ENCODE measurements at regions not wholly inside any gene's neighbourhood (a gene's known extent, or its start where the extent isn't known, plus 50 kb on each side); places are given as distances from the start of the nearest gene placed in this dataset.

GRCh38 chr10:46216836-46217751 lies 69.7 kb upstream of the ANTXRL start (continued):
- TF ChIP-seq, protein P1, sequence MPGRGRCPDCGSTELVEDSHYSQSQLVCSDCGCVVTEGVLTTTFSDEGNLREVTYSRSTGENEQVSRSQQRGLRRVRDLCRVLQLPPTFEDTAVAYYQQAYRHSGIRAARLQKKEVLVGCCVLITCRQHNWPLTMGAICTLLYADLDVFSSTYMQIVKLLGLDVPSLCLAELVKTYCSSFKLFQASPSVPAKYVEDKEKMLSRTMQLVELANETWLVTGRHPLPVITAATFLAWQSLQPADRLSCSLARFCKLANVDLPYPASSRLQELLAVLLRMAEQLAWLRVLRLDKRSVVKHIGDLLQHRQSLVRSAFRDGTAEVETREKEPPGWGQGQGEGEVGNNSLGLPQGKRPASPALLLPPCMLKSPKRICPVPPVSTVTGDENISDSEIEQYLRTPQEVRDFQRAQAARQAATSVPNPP (IDR thresholded peaks at IDR 0.05; ENCODE audit: borderline replicate concordance, insufficient read depth, insufficient read length), result no peak
- peak; percentile 85 for TF ChIP-seq PHB2 (IDR thresholded peaks at IDR 0.05; ENCODE audit: low read depth)
- TF ChIP-seq, protein P2, sequence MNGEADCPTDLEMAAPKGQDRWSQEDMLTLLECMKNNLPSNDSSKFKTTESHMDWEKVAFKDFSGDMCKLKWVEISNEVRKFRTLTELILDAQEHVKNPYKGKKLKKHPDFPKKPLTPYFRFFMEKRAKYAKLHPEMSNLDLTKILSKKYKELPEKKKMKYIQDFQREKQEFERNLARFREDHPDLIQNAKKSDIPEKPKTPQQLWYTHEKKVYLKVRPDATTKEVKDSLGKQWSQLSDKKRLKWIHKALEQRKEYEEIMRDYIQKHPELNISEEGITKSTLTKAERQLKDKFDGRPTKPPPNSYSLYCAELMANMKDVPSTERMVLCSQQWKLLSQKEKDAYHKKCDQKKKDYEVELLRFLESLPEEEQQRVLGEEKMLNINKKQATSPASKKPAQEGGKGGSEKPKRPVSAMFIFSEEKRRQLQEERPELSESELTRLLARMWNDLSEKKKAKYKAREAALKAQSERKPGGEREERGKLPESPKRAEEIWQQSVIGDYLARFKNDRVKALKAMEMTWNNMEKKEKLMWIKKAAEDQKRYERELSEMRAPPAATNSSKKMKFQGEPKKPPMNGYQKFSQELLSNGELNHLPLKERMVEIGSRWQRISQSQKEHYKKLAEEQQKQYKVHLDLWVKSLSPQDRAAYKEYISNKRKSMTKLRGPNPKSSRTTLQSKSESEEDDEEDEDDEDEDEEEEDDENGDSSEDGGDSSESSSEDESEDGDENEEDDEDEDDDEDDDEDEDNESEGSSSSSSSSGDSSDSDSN (IDR thresholded peaks at IDR 0.05; ENCODE audit: borderline replicate concordance in 1 of 2, low read depth in 2 of 2, low read length in 2 of 2), result 0 out of 4 replicates have a peak, but pooled peaks of 1 of the 2 experiments have one; percentile 23
- peak; percentile 74; the same call in 1 of the 2 replicates for TF ChIP-seq ELF2 (CRISPR knock-in tag; IDR thresholded peaks at IDR 0.05)
- TF ChIP-seq TSC22D4 (tag; IDR thresholded peaks at IDR 0.05), result 0 out of 2 replicates have a peak, but pooled peaks have one; percentile 3
- no peak for TF ChIP-seq ZNF3 (CRISPR knock-in tag; IDR thresholded peaks at IDR 0.05)
- TF ChIP-seq SLC30A9 (CRISPR knock-in tag; IDR thresholded peaks at IDR 0.05), result no peak
- TF ChIP-seq ZNF551 (CRISPR knock-in tag; IDR thresholded peaks at IDR 0.05), result no peak
- TF ChIP-seq PRMT5 (CRISPR knock-in tag; IDR thresholded peaks at IDR 0.05), result no peak
- no peak for TF ChIP-seq PTBP1 (IDR thresholded peaks at IDR 0.05; ENCODE audit: low read depth, low read length)
- TF ChIP-seq STAT5B (CRISPR knock-in tag; IDR thresholded peaks at IDR 0.05), result no peak
- TF ChIP-seq ZNF133 (CRISPR knock-in tag; IDR thresholded peaks at IDR 0.05), result no peak
- no peak for TF ChIP-seq ELK3 (CRISPR knock-in tag; IDR thresholded peaks at IDR 0.05)
- TF ChIP-seq, protein P3, sequence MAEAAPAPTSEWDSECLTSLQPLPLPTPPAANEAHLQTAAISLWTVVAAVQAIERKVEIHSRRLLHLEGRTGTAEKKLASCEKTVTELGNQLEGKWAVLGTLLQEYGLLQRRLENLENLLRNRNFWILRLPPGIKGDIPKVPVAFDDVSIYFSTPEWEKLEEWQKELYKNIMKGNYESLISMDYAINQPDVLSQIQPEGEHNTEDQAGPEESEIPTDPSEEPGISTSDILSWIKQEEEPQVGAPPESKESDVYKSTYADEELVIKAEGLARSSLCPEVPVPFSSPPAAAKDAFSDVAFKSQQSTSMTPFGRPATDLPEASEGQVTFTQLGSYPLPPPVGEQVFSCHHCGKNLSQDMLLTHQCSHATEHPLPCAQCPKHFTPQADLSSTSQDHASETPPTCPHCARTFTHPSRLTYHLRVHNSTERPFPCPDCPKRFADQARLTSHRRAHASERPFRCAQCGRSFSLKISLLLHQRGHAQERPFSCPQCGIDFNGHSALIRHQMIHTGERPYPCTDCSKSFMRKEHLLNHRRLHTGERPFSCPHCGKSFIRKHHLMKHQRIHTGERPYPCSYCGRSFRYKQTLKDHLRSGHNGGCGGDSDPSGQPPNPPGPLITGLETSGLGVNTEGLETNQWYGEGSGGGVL (CRISPR knock-in tag; IDR thresholded peaks at IDR 0.05), result no peak

Measured in K562 (cell line).